Fibroblast of lung (primary cell): ENCODE measurements at regions not wholly inside any gene's neighbourhood (a gene's known extent, or its start where the extent isn't known, plus 50 kb on each side); places are given as distances from the start of the nearest gene placed in this dataset.

Experiments used
- DNase-seq, 2 donors: peaks; one replicate each; pipeline versions ENCODE4 v3.0.0 to v3.0.0-alpha.2; 2010; ENCODE audit warnings: low read depth in 2 of 2
- H2AFZ ChIP-seq: 2 replicates; pipeline ENCODE4 v1.5.1; 2012; ENCODE audit warnings: low read length, control low read depth, inconsistent platforms
- H3K27ac ChIP-seq: 2 replicates; pipeline ENCODE4 v1.5.1; 2011; ENCODE audit warnings: low read length, control low read depth; ENCODE audit not compliant: insufficient read depth
- H3K27me3 ChIP-seq: 2 replicates; pipeline ENCODE4 v1.5.1; 2011; ENCODE audit warnings: mild to moderate bottlenecking, low read length; ENCODE audit not compliant: control insufficient read depth, insufficient read depth
- H3K36me3 ChIP-seq: 2 replicates; pipeline ENCODE4 v1.5.1; 2011; ENCODE audit warnings: low read length; ENCODE audit not compliant: control insufficient read depth, insufficient read depth
- H3K4me1 ChIP-seq: 2 replicates; pipeline ENCODE4 v1.5.1; 2011; ENCODE audit warnings: low read length; ENCODE audit not compliant: control insufficient read depth, insufficient read depth; ENCODE audit errors: extremely low read depth
- H3K4me2 ChIP-seq: 2 replicates; pipeline ENCODE4 v1.5.1; 2011; ENCODE audit warnings: low read length, control low read depth; ENCODE audit not compliant: insufficient read depth; ENCODE audit errors: extremely low read depth
- H3K4me3 ChIP-seq, 4 experiments: fragments of 200-600 bp in 1 of 4; sonication (generic) in 1 of 4; replicated peaks in 1 of 4; 2 replicates each; pipeline ENCODE4 v1.5.1; 2011 to 2016; ENCODE audit warnings: low read length in 4 of 4, low read depth in 3 of 4, mild to moderate bottlenecking in 3 of 4, control low read depth in 2 of 4, inconsistent platforms in 1 of 4, mixed read lengths in 1 of 4; ENCODE audit not compliant: insufficient read depth in 1 of 4; ENCODE audit errors: control extremely low read depth in 1 of 4
- H3K79me2 ChIP-seq: 2 replicates; pipeline ENCODE4 v1.5.1; 2012; ENCODE audit warnings: mild to moderate bottlenecking, low read length, inconsistent platforms; ENCODE audit not compliant: control insufficient read depth, insufficient read depth
- H3K9ac ChIP-seq: 2 replicates; pipeline ENCODE4 v1.5.1; 2011; ENCODE audit warnings: mild to moderate bottlenecking, low read length, control low read depth; ENCODE audit not compliant: insufficient read depth
- H3K9me3 ChIP-seq: 2 replicates; pipeline ENCODE4 v1.5.1; 2012; ENCODE audit warnings: low read depth, low read length; ENCODE audit not compliant: control insufficient read depth, insufficient read depth
- H4K20me1 ChIP-seq: 2 replicates; pipeline ENCODE4 v1.5.1; 2011; ENCODE audit warnings: low read length; ENCODE audit not compliant: control insufficient read depth, insufficient read depth; ENCODE audit errors: extremely low read depth
- EZH2 ChIP-seq: IDR thresholded peaks from 2 replicates; pipeline ENCODE4 v1.5.1; 2012; ENCODE audit warnings: low read length, control low read depth, mild to moderate bottlenecking; ENCODE audit errors: missing control alignments
- TF ChIP-seq, protein P1 (sequence below), 2 donors: IDR thresholded peaks in 1 of 2; conservative IDR thresholded peaks in 1 of 2; 1 replicate in 1 of 2; 2 replicates in 1 of 2; pipeline ENCODE4 v1.5.1; 2011 to 2012; ENCODE audit warnings: low read length in 2 of 2, control low read depth in 1 of 2, inconsistent platforms in 1 of 2, low read depth in 1 of 2, mild to moderate bottlenecking in 1 of 2

GRCh38 chr16:35523991-35524390 is 2064.6 kb downstream of the TP53TG3F start:
- Histone ChIP-seq H3K4me1 (no peaks in the 10 kb centered on the region), H3K27me3 (no peaks in the 10 kb centered on the region), H3K4me3 (no peak overlapping the region), H2AFZ (no peak overlapping the region), H3K4me2 (no peak overlapping the region), H4K20me1 (no peaks in the 10 kb centered on the region), H3K9me3 (no peaks in the 10 kb centered on the region), H3K79me2 (no peaks in the 10 kb centered on the region), H3K36me3 (no peaks in the 10 kb centered on the region), H3K27ac (no peak overlapping the region), H3K9ac (no peak overlapping the region)
- DNase-seq: no peak
- no peak for TF ChIP-seq EZH2
- TF ChIP-seq, protein P1, sequence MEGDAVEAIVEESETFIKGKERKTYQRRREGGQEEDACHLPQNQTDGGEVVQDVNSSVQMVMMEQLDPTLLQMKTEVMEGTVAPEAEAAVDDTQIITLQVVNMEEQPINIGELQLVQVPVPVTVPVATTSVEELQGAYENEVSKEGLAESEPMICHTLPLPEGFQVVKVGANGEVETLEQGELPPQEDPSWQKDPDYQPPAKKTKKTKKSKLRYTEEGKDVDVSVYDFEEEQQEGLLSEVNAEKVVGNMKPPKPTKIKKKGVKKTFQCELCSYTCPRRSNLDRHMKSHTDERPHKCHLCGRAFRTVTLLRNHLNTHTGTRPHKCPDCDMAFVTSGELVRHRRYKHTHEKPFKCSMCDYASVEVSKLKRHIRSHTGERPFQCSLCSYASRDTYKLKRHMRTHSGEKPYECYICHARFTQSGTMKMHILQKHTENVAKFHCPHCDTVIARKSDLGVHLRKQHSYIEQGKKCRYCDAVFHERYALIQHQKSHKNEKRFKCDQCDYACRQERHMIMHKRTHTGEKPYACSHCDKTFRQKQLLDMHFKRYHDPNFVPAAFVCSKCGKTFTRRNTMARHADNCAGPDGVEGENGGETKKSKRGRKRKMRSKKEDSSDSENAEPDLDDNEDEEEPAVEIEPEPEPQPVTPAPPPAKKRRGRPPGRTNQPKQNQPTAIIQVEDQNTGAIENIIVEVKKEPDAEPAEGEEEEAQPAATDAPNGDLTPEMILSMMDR (conservative IDR thresholded peaks at IDR 0.05 in 1 of 2, IDR thresholded peaks at IDR 0.05 in 1 of 2; ENCODE audit: low read depth in 1 of 2, low read length in 2 of 2): no peak

DNA sequence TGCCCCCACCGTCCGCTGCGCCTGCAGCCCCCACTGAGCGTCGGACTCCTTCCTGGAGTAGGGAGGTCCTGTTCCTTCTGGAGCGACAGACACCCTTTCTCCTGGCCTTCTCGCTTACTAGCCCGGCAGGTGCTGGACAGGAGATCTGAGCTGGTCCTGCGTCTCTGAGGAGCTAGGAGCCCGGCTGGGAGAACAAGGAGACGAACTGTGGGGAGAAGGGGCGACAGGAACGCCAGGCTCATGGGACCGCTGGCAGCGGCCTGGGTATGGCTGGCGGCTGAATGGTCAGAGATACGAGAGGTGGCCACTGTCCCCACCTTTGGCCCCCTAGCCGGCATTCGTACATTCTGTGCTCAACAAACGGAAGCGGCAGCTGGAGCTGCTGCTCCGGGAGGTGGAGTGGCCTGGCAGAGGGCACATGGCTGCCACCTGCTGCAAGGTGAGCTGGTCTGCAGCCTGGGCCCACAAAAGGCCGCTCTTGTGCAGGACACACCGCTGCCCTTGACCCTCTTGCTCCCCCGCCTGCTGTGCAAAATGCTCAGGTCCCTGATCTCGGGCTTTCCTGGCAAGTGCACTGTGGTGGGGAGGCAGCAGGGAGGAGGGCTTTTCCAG is 2066.7 kb downstream of the TP53TG3F start:
- no peak for DNase-seq
- Histone ChIP-seq H3K27me3 (no peaks in the 10 kb centered on the region), H3K4me2 (no peak overlapping the region), H3K36me3 (no peaks in the 10 kb centered on the region), H4K20me1 (no peaks in the 10 kb centered on the region), H3K4me1 (no peaks in the 10 kb centered on the region), H2AFZ (no peak overlapping the region), H3K4me3 (no peak overlapping the region), H3K27ac (no peak overlapping the region), H3K9ac (no peak overlapping the region), H3K79me2 (no peaks in the 10 kb centered on the region), H3K9me3 (no peaks in the 10 kb centered on the region)
- no peak for TF ChIP-seq EZH2
- TF ChIP-seq, protein P1 (conservative IDR thresholded peaks at IDR 0.05 in 1 of 2, IDR thresholded peaks at IDR 0.05 in 1 of 2; ENCODE audit: low read depth in 1 of 2, low read length in 2 of 2): no peak

- Histone ChIP-seq H3K4me2 (no peak overlapping the region), H3K9me3 (no peaks in the 10 kb centered on the region), H3K36me3 (no peaks in the 10 kb centered on the region), H4K20me1 (no peaks in the 10 kb centered on the region), H3K27me3 (no peaks in the 10 kb centered on the region), H3K4me3 (no peak overlapping the region), H3K9ac (no peak overlapping the region), H3K27ac (no peak overlapping the region), H3K79me2 (no peaks in the 10 kb centered on the region), H2AFZ (no peak overlapping the region), H3K4me1 (no peaks in the 10 kb centered on the region)
- TF ChIP-seq, protein P1 (conservative IDR thresholded peaks at IDR 0.05 in 1 of 2, IDR thresholded peaks at IDR 0.05 in 1 of 2; ENCODE audit: low read depth in 1 of 2, low read length in 2 of 2): no peak
- TF ChIP-seq EZH2: no peak
- DNase-seq: no peak
These were observed 2073.2 kb downstream of the TP53TG3F start for GRCh38 chr16:35532576-35532975.
